DMS79 treated with DMSO at 0.1 percent for 48 hours (cell line): ENCODE measurements at regions not wholly inside any gene's neighbourhood (a gene's known extent, or its start where the extent isn't known, plus 50 kb on each side); places are given as distances from the start of the nearest gene placed in this dataset.
"Not testable (repeated sequence)": the region's sequence is repeated elsewhere in the genome, so short reads cannot be mapped to it uniquely, and the experiment has no call there.

Source experiments
- DNase-seq: peaks from one replicate; lab custom pipeline; 2025; lab: John Stamatoyannopoulos, UW

GRCh38 chr9:87410047-87411005 lies 87.3 kb upstream of the DAPK1 start:
- DNase-seq: not testable (repeated sequence)

DNA sequence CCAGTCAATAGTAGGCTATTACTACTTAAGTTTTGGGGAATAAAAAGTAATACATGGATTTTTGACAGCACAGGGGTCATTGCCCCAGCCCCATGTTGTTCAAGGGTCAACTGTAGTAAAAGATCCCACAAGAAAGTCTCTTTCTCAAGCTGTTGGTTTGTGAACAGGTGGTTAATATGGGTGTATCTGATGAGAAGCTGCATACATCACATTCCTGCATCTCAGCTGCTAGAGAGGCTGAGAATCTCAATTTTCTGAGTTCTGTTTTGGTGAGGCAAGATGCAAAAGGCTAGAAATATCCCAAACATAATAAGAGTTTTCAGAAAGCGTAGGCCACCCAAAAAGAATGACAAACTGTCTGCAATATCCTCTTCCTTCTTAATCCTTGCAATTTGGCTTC lies 76.8 kb upstream of the DAPK1 start:
- no peak for DNase-seq

DNA sequence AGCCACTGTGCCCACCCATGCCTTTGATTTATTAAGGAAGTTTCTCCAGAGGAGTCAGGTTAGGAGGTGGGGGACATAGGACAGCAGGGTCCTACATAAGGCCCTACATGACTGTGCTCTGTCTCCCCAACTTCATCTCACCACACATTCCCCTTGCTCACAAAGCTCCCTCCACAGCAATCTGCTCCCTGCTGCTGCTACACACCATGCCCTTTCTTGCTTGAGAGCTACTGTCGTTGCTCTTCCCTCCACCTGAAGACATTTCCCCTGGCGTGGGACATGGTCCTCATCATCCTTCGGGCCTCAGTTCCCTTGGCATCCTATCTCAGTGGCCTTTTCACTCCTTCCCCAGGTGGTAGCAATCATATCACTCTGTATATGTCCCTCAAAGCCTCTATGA lies 75.9 kb upstream of the DAPK1 start:
- DNase-seq: no peak

DNA sequence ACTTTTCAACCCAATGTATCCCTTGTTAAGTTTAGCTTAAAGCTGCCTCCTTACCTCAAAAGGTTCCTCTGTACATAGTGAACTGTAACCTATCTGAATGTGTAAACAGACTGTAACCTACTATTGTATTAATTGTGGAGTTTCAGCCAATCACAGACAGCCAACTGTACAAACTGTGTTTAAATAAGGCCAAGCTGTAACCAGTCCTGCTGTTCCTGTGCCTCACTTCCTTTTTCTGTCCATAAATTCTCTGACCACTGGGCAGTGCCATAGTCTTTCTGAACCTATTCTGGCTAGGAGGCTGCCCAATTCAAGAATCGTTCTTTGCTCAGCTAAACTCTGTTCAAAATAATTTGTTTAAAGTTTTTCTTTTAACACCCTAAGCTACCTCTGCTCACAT lies 74.7 kb upstream of the DAPK1 start:
- DNase-seq: no peak

GRCh38 chr9:87423885-87424284 lies 73.8 kb upstream of the DAPK1 start:
- DNase-seq: not testable (repeated sequence)

DNA sequence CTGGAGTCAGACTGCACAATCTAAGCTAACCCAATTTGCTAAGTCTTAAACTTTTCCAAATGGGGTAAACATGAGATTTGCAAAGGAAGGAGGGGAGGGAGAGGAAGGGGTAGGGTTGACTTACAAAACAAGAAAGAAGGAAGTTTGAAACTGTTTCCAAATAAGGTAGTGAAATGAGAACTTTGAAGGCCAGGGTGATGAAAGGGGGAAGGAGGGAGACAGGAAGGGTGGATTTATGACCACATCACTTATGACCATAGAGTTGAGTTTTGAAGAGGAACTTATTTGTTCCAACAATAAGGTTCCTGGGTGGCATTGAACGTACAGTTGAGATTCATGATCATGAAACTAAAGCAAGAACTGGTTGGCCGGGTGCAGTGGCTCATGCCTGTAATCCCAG lies 72.5 kb upstream of the DAPK1 start:
- DNase-seq: no peak

- no peak for DNase-seq
Measured at GRCh38 chr9:87427851-87428506, 69.7 kb upstream of the DAPK1 start.

DNA sequence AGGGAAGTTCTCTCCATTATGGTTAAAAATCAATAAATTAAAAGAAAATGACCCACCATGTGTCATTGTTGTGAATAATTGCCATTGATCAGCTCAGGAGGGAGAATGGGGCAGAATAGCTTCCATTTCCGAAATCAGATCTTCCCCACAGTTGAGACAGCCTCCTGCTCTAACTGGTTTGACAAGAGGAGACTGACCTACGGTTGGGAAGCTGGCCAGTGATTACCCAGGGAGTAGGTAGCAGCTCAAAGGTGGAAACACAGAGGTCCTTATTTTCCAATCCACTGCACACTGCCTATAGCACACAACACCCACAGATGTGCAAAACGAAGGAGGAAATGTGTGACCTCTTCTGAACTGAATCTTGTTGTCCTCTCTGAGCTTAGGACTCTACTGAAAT lies 69.0 kb upstream of the DAPK1 start:
- no peak for DNase-seq

GRCh38 chr9:87431837-87432236 lies 65.8 kb upstream of the DAPK1 start:
- DNase-seq: no peak

GRCh38 chr9:87433853-87434252 lies 63.8 kb upstream of the DAPK1 start:
- DNase-seq: no peak

GRCh38 chr9:87434366-87434765 lies 63.3 kb upstream of the DAPK1 start:
- DNase-seq: no peak

DNA sequence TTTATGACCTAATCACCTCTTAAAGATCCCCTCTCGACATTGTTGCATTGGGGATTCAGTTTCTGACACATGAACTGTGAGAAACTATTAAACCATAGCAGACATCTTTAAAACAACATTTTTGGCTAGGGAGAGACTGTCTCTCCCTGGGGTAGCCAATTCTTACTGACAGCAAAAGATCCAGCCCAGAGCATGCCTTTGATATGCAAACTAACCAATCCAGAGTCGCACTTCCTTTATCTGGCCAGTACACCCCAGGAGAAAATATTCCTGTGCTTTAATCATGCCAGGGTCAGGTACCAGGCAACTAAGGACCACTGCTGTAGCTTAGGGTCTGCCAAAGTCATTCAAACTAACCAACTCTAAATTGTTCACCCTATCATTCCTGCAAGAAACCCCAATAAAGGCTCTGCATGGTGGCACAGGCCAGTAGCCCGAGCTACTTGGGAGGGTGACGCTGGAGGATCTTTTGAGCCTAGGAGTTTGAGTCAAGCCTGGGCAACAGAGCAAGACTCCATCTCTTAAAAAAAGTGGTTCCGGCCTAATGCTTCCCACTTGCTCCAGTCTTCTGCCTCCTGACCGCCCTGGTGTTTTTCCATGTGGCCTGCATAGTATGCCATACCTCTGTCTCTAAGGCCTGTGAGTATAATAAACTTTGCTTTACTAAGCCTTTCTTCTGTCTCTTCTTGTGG lies 62.3 kb upstream of the DAPK1 start:
- DNase-seq: no peak

DNA sequence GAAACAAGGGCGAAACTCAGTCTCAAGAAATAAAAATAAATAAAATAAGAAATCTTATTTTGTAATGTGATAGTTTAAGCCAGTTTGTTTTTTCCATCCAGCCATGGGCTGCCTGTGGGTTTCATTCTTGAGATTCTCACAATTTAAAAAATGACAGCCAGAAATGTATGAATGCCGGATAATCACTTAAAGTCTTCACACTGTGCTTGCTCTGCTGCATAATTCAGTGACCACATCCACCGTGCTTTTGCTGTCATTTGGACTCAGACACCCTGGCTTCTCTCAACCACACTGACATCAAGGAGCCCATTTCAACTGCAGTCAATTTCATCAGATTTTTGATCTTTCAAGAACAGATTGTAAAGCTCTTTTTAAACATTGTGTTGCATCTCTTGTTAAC lies 61.0 kb upstream of the DAPK1 start:
- DNase-seq: no peak

GRCh38 chr9:87437966-87438365 lies 59.7 kb upstream of the DAPK1 start:
- no peak for DNase-seq

GRCh38 chr9:87441251-87441650 lies 56.4 kb upstream of the DAPK1 start:
- no peak for DNase-seq

GRCh38 chr9:87442451-87442850 lies 55.2 kb upstream of the DAPK1 start:
- DNase-seq: no peak

GRCh38 chr9:87443006-87443405 lies 54.7 kb upstream of the DAPK1 start:
- no peak for DNase-seq

GRCh38 chr9:87443461-87443860 lies 54.2 kb upstream of the DAPK1 start:
- no peak for DNase-seq

GRCh38 chr9:87445646-87446045 lies 52.0 kb upstream of the DAPK1 start:
- DNase-seq: no peak

DNA sequence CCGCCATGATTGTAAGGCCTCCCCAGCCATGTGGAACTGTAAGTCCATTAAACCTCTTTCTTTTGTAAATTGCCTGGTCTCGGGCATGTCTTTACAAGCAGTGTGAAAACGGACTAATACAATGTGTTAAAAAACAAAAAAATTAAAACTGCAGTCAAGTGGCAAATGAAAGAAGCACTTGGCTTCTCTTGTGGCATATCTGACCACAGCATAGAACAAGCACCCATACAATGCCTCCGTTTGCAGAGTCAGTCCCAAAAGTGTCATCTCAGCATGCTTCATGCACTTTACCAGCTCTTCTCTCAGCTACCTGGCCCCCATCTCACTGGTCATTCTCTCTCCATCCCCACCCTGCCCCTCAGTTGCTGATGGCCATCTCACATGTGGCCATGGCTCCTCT lies 51.1 kb upstream of the DAPK1 start:
- DNase-seq: no peak

DNA sequence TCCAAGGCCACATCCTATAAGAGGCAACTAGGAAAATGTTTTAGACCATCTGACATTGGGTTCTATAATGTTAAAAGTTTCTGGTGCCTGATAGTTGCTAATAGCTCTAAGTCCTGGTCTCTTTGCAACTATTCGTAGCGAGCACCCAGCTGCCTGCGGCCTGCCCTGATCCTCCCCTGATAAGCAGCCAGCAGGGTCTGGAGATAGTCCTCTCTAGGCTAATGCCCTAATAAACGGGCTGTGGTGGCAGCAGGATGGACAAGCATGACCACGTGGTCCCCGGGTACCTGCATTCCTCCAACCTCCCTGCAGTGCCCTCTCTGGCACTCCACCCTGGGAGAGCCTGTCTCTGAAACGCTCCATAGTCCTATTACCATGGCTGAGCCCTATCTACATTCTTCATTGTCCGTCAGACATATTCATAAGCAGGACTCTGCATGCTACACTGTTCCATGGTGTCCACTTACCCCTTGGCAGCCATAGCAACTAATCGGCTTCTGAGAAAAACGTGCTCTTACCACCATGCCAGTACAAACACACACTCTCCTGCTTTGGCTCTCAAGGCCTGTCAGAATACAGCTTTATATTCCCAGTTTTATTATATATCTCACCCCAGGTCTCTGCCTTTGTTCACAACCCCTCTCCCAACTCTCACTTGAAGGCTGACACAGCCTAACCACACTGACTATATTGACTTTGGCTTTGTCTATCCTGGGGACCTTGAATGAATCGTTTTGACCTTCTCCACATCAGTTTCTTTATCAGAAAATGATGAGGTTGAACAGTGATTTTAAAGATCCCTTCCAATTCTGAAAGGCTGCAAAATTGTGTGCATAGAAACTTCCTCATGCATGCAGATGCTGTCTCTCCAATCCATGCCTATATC lies 49.9 kb upstream of the DAPK1 start:
- no peak for DNase-seq
